Neural progenitor cell (in vitro differentiated cells): ENCODE measurements at regions not wholly inside any gene's neighbourhood (a gene's known extent, or its start where the extent isn't known, plus 50 kb on each side); places are given as distances from the start of the nearest gene placed in this dataset.

Source experiments
- DNase-seq: peaks from one replicate; pipeline ENCODE4 v3.0.0-alpha.2; 2016; ENCODE audit warnings: low spot score
- H2AFZ ChIP-seq: fragments of 200-600 bp; sonication (generic); replicated peaks from 2 replicates; pipeline ENCODE4 v1.6.1; 2016; ENCODE audit warnings: antibody characterized with exemption
- H3F3A ChIP-seq: fragments of 200-600 bp; sonication (generic); 2 replicates; pipeline ENCODE4 v1.6.1; 2016; ENCODE audit warnings: antibody characterized with exemption, low read depth
- H3K27ac ChIP-seq: fragments of 200-600 bp; sonication (generic); 2 replicates; pipeline ENCODE4 v1.5.1; 2016; ENCODE audit warnings: mild to moderate bottlenecking
- H3K27me3 ChIP-seq: fragments of 200-600 bp; sonication (generic); 2 replicates; pipeline ENCODE4 v1.6.1; 2016; ENCODE audit warnings: mild to moderate bottlenecking, moderate library complexity
- H3K36me3 ChIP-seq: fragments of 200-600 bp; sonication (generic); 2 replicates; pipeline ENCODE4 v1.5.1; 2016
- H3K4me1 ChIP-seq: fragments of 200-600 bp; sonication (generic); 2 replicates; pipeline ENCODE4 v1.6.1; 2016; ENCODE audit warnings: mixed run types
- H3K4me2 ChIP-seq: fragments of 200-600 bp; sonication (generic); 2 replicates; pipeline ENCODE4 v1.6.1; 2016
- H3K4me3 ChIP-seq: fragments of 200-600 bp; sonication (generic); 2 replicates; pipeline ENCODE4 v1.5.1; 2016
- H3K79me2 ChIP-seq: fragments of 200-600 bp; sonication (generic); 2 replicates; pipeline ENCODE4 v1.6.1; 2016; ENCODE audit warnings: low read depth
- H3K9ac ChIP-seq: fragments of 200-600 bp; sonication (generic); 2 replicates; pipeline ENCODE4 v1.6.1; 2016
- H3K9me3 ChIP-seq: fragments of 200-600 bp; sonication (generic); 2 replicates; pipeline ENCODE4 v1.5.1; 2016; ENCODE audit warnings: low read depth
- H4K20me1 ChIP-seq: fragments of 200-600 bp; sonication (generic); 2 replicates; pipeline ENCODE4 v1.6.1; 2016; ENCODE audit warnings: low read depth
- H3K27ac Mint-ChIP-seq: 3 replicates; pipeline ENCODE4 v1.8.0; 2021; ENCODE audit warnings: mixed read lengths
- H3K27me3 Mint-ChIP-seq: 2 replicates; pipeline ENCODE4 v1.8.0; 2022; ENCODE audit warnings: low read depth, mild to moderate bottlenecking, inconsistent platforms, moderate library complexity, mixed read lengths; ENCODE audit not compliant: insufficient read depth
- H3K36me3 Mint-ChIP-seq: 3 replicates; pipeline ENCODE4 v1.8.0; 2021; ENCODE audit warnings: mixed read lengths
- H3K4me1 Mint-ChIP-seq: 3 replicates; pipeline ENCODE4 v1.8.0; 2021; ENCODE audit warnings: mixed read lengths
- H3K4me3 Mint-ChIP-seq: 3 replicates; pipeline ENCODE4 v1.8.0; 2021; ENCODE audit warnings: mild to moderate bottlenecking, moderate library complexity, mixed read lengths
- H3K9me3 Mint-ChIP-seq: 3 replicates; pipeline ENCODE4 v1.8.0; 2020; ENCODE audit warnings: mixed read lengths
- CTCF ChIP-seq: fragments of 200-600 bp; sonication (generic); IDR thresholded peaks from 2 replicates; pipeline ENCODE4 v1.5.1; 2017; ENCODE audit warnings: antibody characterized with exemption, mild to moderate bottlenecking
- EZH2 ChIP-seq: fragments of 200-600 bp; sonication (generic); IDR thresholded peaks from 2 replicates; pipeline ENCODE4 v1.6.1; 2017; ENCODE audit warnings: antibody characterized with exemption, mild to moderate bottlenecking, moderate library complexity
- EZH2phosphoT487 ChIP-seq: fragments of 200-600 bp; sonication (generic); IDR thresholded peaks from 2 replicates; pipeline ENCODE4 v1.6.1; 2017; ENCODE audit warnings: antibody characterized with exemption

GRCh38 chr6:144580039-144580438 lies 294.9 kb downstream of the UTRN start:
- Mint-ChIP-seq H3K4me1 (peaks cover 14% of the 10 kb centered on the region), H3K27ac (no peak overlapping the region), H3K36me3 (peaks cover 4% of the 10 kb centered on the region), H3K27me3 (no peaks in the 10 kb centered on the region), H3K4me3 (no peak overlapping the region), H3K9me3 (no peaks in the 10 kb centered on the region)
- TF ChIP-seq EZH2phosphoT487 (no peak), CTCF (no peak), EZH2 (no peak)
- H3K4me3 ChIP-seq: no peak overlapping the region
- no peaks in the 10 kb centered on the region for H3K79me2 ChIP-seq
- H3K4me2 ChIP-seq: no peak overlapping the region
- no peaks in the 10 kb centered on the region for H3K27me3 ChIP-seq
- no peaks in the 10 kb centered on the region for H3K36me3 ChIP-seq
- H3K9me3 ChIP-seq: no peaks in the 10 kb centered on the region
- H3K4me1 ChIP-seq: peaks cover 13% of the 10 kb centered on the region
- DNase-seq: no peak
- H3F3A ChIP-seq: no peaks in the 10 kb centered on the region
- H4K20me1 ChIP-seq: peaks cover 3% of the 10 kb centered on the region
- H3K27ac ChIP-seq: no peak overlapping the region
- H3K9ac ChIP-seq: no peak overlapping the region
- no peak overlapping the region for H2AFZ ChIP-seq

GRCh38 chr6:144580771-144581170 lies 295.6 kb downstream of the UTRN start:
- H3K9me3 Mint-ChIP-seq: no peaks in the 10 kb centered on the region
- no peak overlapping the region for H3K27ac Mint-ChIP-seq
- Histone ChIP-seq H3K4me3 (no peak overlapping the region), H3K36me3 (no peaks in the 10 kb centered on the region), H2AFZ (no peak overlapping the region), H3K27me3 (no peaks in the 10 kb centered on the region), H3K27ac (no peak overlapping the region), H3K79me2 (no peaks in the 10 kb centered on the region), H3K9me3 (no peaks in the 10 kb centered on the region), H3K9ac (no peak overlapping the region), H3K4me2 (no peak overlapping the region), H4K20me1 (peaks cover 3% of the 10 kb centered on the region), H3F3A (no peaks in the 10 kb centered on the region), H3K4me1 (peaks cover 13% of the 10 kb centered on the region)
- H3K36me3 Mint-ChIP-seq: peaks cover 4% of the 10 kb centered on the region
- TF ChIP-seq EZH2 (no peak), CTCF (no peak), EZH2phosphoT487 (no peak)
- H3K27me3 Mint-ChIP-seq: no peaks in the 10 kb centered on the region
- no peak overlapping the region for H3K4me3 Mint-ChIP-seq
- peaks cover 14% of the 10 kb centered on the region for H3K4me1 Mint-ChIP-seq
- DNase-seq: no peak

- peak; percentile 63 for DNase-seq
- TF ChIP-seq EZH2phosphoT487: no peak
- no peak for TF ChIP-seq EZH2
- peak; percentile 81 for TF ChIP-seq CTCF
These were observed 296.8 kb downstream of the UTRN start for GRCh38 chr6:144581812-144582537.

More at GRCh38 chr6:144581812-144582537, 296.8 kb downstream of the UTRN start:
- H3K27me3 Mint-ChIP-seq: no peaks in the 10 kb centered on the region
- Histone ChIP-seq H3K27ac (no peak overlapping the region), H4K20me1 (peaks cover 3% of the 10 kb centered on the region), H2AFZ (no peak overlapping the region), H3K4me3 (no peak overlapping the region), H3K9me3 (no peaks in the 10 kb centered on the region), H3K9ac (no peak overlapping the region), H3F3A (no peaks in the 10 kb centered on the region), H3K27me3 (no peaks in the 10 kb centered on the region), H3K4me1 (peaks cover 13% of the 10 kb centered on the region), H3K36me3 (no peaks in the 10 kb centered on the region), H3K4me2 (no peak overlapping the region), H3K79me2 (no peaks in the 10 kb centered on the region)
- H3K36me3 Mint-ChIP-seq: peaks cover 4% of the 10 kb centered on the region
- no peak overlapping the region for H3K4me3 Mint-ChIP-seq
- no peak overlapping the region for H3K27ac Mint-ChIP-seq
- H3K9me3 Mint-ChIP-seq: no peaks in the 10 kb centered on the region
- peaks cover 14% of the 10 kb centered on the region for H3K4me1 Mint-ChIP-seq
